GM18502 (cell line): ENCODE measurements at regions not wholly inside any gene's neighbourhood (a gene's known extent, or its start where the extent isn't known, plus 50 kb on each side); places are given as distances from the start of the nearest gene placed in this dataset.
"Not testable (repeated sequence)": the region's sequence is repeated elsewhere in the genome, so short reads cannot be mapped to it uniquely, and the experiment has no call there.

Experiments
- ATAC-seq: cut with Tn5 transposase; IDR thresholded peaks from one replicate; pipeline ENCODE4 v1.9.1; 2021; ENCODE audit warnings: mild to moderate bottlenecking; ENCODE audit not compliant: unreplicated experiment, poor library complexity

- no peak for ATAC-seq
These were observed 443.7 kb upstream of the PRR20A start for GRCh38 chr13:56697011-56697410.

DNA sequence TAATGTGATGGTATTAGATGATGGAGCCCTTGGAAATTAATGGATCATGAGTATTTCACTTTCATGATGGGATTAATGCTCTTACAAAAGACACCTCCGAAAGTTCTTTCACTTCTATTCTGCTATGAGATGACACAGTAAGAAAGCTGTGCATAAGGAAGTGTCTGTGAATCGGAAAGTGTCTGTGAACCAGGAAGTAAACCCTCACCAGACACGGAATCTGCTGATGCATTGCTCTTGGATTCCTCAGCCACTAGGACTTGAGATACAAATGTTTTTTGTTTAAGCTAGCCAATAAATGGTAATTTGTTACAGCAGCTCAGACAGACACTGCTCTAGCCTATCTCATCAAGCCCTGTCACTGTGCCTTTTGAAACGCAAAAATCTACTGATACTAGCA is 440.4 kb upstream of the PRR20A start:
- no peak for ATAC-seq

GRCh38 chr13:56706485-56706884 is 434.2 kb upstream of the PRR20A start:
- ATAC-seq = no peak

GRCh38 chr13:56713656-56714055 is 427.1 kb upstream of the PRR20A start:
- ATAC-seq = no peak

- no peak for ATAC-seq
These were observed 421.9 kb upstream of the PRR20A start for GRCh38 chr13:56718791-56719190.

DNA sequence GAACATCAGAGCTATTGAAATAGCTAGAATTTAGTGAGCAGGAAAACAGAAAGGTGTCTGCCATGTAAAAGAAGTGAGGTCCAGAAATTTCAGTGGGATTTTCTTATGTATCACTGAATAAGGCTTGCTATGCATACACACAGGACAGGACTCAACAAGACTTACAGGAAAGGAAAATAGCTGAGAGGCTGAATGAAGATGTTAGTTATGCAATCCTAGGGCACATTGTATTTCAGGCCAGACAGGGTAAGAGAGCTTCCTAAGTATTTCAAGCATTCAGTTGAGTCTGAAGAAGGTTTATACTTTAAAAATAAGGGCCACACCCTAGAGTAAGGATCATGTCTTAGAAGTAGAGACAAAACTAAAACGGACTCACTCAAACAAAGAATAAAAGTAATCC is 419.9 kb upstream of the PRR20A start:
- no peak for ATAC-seq

DNA sequence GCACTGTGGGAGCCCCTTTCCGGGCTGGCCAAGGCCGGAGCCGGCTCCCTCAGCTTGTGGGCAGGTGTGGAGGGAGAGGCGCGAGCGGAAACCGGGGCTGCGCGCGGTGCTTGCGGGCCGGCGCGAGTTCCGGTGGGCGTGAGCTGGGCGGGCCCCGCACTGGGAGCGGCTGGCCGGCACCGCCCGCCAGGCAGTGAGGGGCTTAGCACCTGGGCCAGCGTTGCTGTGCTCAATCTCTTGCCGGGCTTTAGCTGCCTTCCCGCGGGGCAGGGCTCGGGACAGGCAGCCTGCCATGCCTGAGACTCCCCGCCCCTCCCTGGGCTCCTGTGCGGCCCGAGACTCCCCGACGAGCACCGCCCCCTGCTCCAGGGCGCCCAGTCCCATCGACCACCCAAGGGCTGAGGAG is 405.2 kb upstream of the PRR20A start:
- no peak for ATAC-seq

DNA sequence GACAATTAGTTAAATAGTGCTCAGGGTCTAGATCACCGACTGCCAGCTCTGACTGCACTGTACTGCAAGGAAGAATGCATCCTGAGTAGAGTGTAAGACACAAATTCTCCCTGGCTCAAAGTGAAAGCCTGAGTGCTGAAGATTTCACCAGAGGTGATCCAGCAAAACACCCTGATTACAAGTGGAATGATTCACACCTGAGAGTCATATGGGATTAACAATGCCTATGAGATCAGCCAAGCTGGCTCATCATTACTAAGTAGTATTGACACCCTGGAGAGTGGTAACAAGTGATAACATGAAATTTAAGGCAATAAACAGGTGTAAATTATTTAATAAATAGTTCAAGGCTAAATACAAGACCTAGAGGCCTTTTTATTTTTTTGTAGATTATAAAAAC is 403.8 kb upstream of the PRR20A start:
- no peak for ATAC-seq

- no peak for ATAC-seq
These were observed 388.1 kb upstream of the PRR20A start for GRCh38 chr13:56752636-56753035.

GRCh38 chr13:56755181-56755935 is 385.4 kb upstream of the PRR20A start:
- ATAC-seq = no peak

GRCh38 chr13:56763333-56763732 is 377.4 kb upstream of the PRR20A start:
- not testable (repeated sequence) for ATAC-seq

GRCh38 chr13:56773148-56773547 is 367.6 kb upstream of the PRR20A start:
- no peak for ATAC-seq

DNA sequence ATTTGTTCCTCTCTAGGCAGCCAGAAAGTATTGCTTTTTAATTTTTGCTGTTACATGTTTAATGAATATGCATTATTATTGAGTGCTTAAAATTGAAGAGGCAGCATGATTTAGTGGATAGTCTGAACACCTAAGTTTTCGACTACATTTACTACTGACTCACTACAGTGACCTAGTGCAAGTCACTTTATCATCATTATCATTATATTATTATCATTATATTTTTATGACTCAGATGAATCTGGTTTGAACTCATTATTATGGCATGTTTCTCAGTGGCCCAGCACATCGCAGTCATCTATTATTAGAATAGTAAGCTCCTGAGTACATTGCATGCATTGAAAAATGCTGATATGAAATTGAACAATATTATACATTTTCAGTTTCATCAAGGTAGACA is 351.2 kb upstream of the PRR20A start:
- ATAC-seq = no peak

DNA sequence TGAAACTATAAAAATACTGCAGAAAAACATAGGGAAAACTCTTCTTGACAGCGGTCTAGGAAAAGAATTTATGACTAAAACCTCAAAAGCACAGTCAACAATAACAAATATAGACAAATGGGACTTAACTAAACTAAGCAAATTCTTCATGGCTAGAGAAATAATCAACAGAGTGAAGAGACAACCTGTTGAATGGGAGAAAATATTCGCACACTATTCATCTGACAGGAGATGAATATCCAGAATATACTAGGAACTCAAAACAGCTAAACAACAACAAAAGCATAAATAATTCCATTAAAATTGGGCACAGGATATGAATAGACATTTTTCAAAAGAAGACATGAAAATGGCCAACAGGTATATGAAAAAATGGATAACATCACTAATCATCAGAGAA is 303.6 kb upstream of the PRR20A start:
- no peak for ATAC-seq

- no peak for ATAC-seq
These were observed 289.9 kb upstream of the PRR20A start for GRCh38 chr13:56850852-56851251.

- ATAC-seq = no peak
These were observed 279.2 kb upstream of the PRR20A start for GRCh38 chr13:56861476-56861875.

- no peak for ATAC-seq
These were observed 276.3 kb upstream of the PRR20A start for GRCh38 chr13:56864451-56864850.

DNA sequence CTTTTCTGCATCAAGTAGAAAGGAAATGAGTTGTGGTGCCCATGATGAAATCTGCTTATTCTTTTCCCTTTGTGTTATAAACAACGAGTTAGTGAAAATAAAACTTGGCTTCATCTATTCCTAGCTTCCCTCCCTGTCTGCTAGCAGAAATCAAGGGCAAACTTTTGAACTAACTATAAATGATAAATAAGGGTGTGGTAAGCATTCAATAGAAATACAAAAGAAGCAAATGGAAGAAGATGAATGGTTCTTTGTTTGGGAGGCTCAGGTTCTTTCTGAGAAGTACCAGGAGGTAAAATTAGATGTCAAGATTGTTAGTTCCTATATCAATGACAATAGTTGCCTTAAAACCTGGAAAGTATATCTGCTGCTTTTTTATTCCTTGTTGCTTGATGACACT is 275.3 kb upstream of the PRR20A start:
- ATAC-seq = no peak

DNA sequence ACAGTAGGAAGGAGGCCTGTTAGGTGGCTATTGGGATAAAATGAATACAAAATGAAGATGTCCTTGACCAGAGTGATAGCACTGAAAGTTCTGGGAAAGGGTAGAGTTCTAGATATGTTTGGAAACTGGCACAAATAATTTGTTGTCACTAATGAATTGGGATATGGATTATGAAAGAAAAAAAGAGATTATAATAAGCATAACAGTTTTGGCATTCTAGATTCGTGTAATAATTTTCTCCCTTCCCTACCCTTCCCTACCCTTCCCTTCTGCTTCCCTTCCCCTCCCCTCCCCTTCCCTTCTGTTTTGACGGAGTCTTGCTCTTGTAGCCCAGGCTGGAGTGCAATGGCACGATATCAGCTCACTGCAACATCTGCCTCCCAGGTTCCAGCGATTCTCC is 271.0 kb upstream of the PRR20A start:
- ATAC-seq = no peak

DNA sequence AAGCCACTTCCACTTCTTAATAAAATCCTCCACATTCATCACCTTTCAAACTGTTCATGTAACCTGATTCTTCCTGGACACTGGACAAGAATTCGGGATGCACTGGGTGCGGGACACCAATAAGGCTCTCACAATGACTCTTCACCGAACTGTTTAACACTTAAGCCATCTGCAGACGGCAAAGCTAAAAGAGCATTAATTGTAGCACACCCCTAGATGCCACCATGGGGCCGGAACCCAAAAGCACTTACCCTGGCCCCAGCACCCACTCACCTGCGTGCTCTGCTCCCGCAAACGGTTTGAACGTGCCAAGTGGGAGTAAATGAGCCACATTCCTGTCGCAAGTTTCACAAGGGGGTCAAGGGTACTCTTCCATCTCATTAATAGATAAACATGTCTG is 254.3 kb upstream of the PRR20A start:
- ATAC-seq = no peak

GRCh38 chr13:56888455-56888854 is 252.3 kb upstream of the PRR20A start:
- ATAC-seq = no peak

DNA sequence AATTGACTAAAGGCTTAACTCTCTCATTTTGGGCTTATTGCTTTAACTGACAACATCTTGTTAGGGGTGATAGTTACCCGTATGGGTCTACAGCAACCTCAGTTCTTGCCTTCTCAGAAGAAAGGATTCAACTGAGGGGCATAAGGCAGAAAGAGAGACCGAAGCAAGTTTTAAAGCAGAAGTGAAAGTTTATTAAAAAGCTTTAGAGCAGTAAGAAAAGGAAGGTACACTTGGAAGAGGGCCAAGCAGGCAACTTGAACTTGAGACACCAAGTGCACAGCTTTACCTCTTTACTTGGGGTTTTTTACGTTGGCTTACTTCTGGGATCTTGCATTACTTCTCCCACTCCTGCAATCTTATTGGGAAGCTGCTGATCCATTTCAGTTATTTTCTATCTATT is 246.9 kb upstream of the PRR20A start:
- ATAC-seq = no peak
